ENCODE measurements at regions not wholly inside any gene's neighbourhood (a gene's known extent, or its start where the extent isn't known, plus 50 kb on each side); places are given as distances from the start of the nearest gene placed in this dataset.

DNA sequence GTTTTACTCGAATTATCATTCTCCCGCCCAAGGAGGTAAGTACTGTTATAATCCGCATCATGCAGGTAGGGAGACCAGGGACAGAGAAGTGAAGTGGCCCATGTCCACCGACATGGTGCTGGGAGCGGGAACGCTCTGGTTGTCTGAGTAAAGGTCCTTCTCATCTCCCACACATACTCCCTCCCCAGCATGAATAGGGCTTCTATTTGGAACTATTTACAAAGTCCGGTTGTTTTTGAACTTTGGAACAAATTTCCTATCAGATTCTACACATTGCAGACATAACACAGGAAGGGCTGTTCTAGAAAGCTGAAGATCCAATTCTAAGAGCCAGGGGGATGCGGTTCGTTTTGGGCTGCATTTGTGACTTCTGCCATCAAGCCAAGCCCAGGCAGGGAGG lies 94.8 kb upstream of the TLE3 start:
- TF ChIP-seq ZNF274 (IDR thresholded peaks at IDR 0.05; ENCODE audit: low read depth, low read length) (no peak), SUZ12 (IDR thresholded peaks at IDR 0.05; ENCODE audit: extremely low read depth, insufficient read depth, insufficient read length) (no peak)

Data from NT2/D1 (cell line).